HEK293 (cell line): ENCODE measurements at regions not wholly inside any gene's neighbourhood (a gene's known extent, or its start where the extent isn't known, plus 50 kb on each side); places are given as distances from the start of the nearest gene placed in this dataset.

Source experiments
- CTCF ChIA-PET: fragments of 350-600 bp; formaldehyde crosslinking; extraction: SDS; loops from one replicate; lab custom pipeline; 2021; ENCODE audit warnings: antibody characterized with exemption; lab: Yijun Ruan, JAX
- POLR2A ChIA-PET: fragments of 300-600 bp; formaldehyde crosslinking; extraction: SDS; loops from one replicate; lab custom pipeline; 2020; ENCODE audit warnings: antibody characterized with exemption, inconsistent platforms; lab: Yijun Ruan, JAX
- H3K27ac ChIP-seq: fragments of 200-500 bp; sonication (Bioruptor generic); 2 replicates; pipeline ENCODE4 v1.5.1; 2014; ENCODE audit warnings: low read depth, low read length, control low read depth, inconsistent platforms; ENCODE audit errors: extremely low read depth
- H3K36me3 ChIP-seq, 2 experiments: fragments of 200-500 bp in 1 of 2; sonication (Bioruptor generic) in 1 of 2; 1 replicate in 1 of 2; 2 replicates in 1 of 2; pipeline ENCODE4 v1.5.1; 2014 to 2017; ENCODE audit warnings: inconsistent platforms in 2 of 2, low read length in 2 of 2; ENCODE audit not compliant: control insufficient read depth in 2 of 2, insufficient read depth in 1 of 2
- H3K4me1 ChIP-seq: fragments of 200-500 bp; sonication (Bioruptor generic); 2 replicates; pipeline ENCODE4 v1.5.1; 2014; ENCODE audit warnings: mild to moderate bottlenecking, low read length, inconsistent platforms; ENCODE audit not compliant: control insufficient read depth, insufficient read depth
- H3K4me3 ChIP-seq: 2 replicates; pipeline ENCODE4 v1.5.1; 2011; ENCODE audit warnings: low read depth, mild to moderate bottlenecking, control low read depth, low read length, moderate library complexity
- H3K9me3 ChIP-seq: fragments of 200-500 bp; sonication (Bioruptor generic); 2 replicates; pipeline ENCODE4 v1.5.1; 2014; ENCODE audit warnings: low read depth, low read length, inconsistent platforms; ENCODE audit not compliant: control insufficient read depth, insufficient read depth
- GLI4 ChIP-seq: fragments of 450-650 bp; formaldehyde crosslinking; IDR thresholded peaks from 2 replicates; pipeline ENCODE4 v1.5.1; 2016; ENCODE audit warnings: missing biosample characterization, missing genetic modification characterization
- KLF10 ChIP-seq: fragments of 450-650 bp; IDR thresholded peaks from 2 replicates; pipeline ENCODE4 v1.5.1; 2018; ENCODE audit warnings: missing biosample characterization, mild to moderate bottlenecking, missing genetic modification characterization
- MZF1 ChIP-seq: fragments of 450-650 bp; formaldehyde crosslinking; IDR thresholded peaks from 2 replicates; pipeline ENCODE4 v1.5.1; 2017; ENCODE audit warnings: missing biosample characterization, missing genetic modification characterization, borderline replicate concordance
- OSR2 ChIP-seq: fragments of 450-650 bp; formaldehyde crosslinking; IDR thresholded peaks from 2 replicates; pipeline ENCODE4 v1.5.1; 2016; ENCODE audit warnings: missing biosample characterization, missing genetic modification characterization
- SP3 ChIP-seq: fragments of 450-650 bp; formaldehyde crosslinking; IDR thresholded peaks from 2 replicates; pipeline ENCODE4 v1.5.1; 2016; ENCODE audit warnings: missing biosample characterization, missing genetic modification characterization
- SP7 ChIP-seq: fragments of 450-650 bp; formaldehyde crosslinking; IDR thresholded peaks from 2 replicates; pipeline ENCODE4 v1.5.1; 2016; ENCODE audit warnings: missing biosample characterization, missing genetic modification characterization
- ZBTB7A ChIP-seq: fragments of 450-650 bp; formaldehyde crosslinking; IDR thresholded peaks from 2 replicates; pipeline ENCODE4 v1.5.1; 2016; ENCODE audit warnings: low read depth, missing biosample characterization, missing genetic modification characterization
- ZBTB8A ChIP-seq: fragments of 450-650 bp; formaldehyde crosslinking; IDR thresholded peaks from 2 replicates; pipeline ENCODE4 v1.5.1; 2016; ENCODE audit warnings: missing biosample characterization, missing genetic modification characterization
- ZNF114 ChIP-seq: fragments of 450-650 bp; formaldehyde crosslinking; IDR thresholded peaks from 2 replicates; pipeline ENCODE4 v1.5.0; 2017; ENCODE audit warnings: missing biosample characterization, missing genetic modification characterization
- ZNF132 ChIP-seq: fragments of 450-650 bp; formaldehyde crosslinking; IDR thresholded peaks from 2 replicates; pipeline ENCODE4 v1.5.1; 2017; ENCODE audit warnings: missing biosample characterization, missing genetic modification characterization, borderline replicate concordance
- ZNF184 ChIP-seq: fragments of 450-650 bp; IDR thresholded peaks from 2 replicates; pipeline ENCODE4 v1.5.1; 2018; ENCODE audit warnings: missing biosample characterization, mild to moderate bottlenecking, missing genetic modification characterization
- ZNF248 ChIP-seq: fragments of 450-650 bp; formaldehyde crosslinking; IDR thresholded peaks from 2 replicates; pipeline ENCODE4 v1.5.1; 2017; ENCODE audit warnings: missing biosample characterization, missing genetic modification characterization
- ZNF266 ChIP-seq: fragments of 450-650 bp; formaldehyde crosslinking; IDR thresholded peaks from 2 replicates; pipeline ENCODE4 v1.5.1; 2016; ENCODE audit warnings: missing biosample characterization, missing genetic modification characterization, low read depth
- ZNF292 ChIP-seq: fragments of 450-650 bp; formaldehyde crosslinking; IDR thresholded peaks from 2 replicates; pipeline ENCODE4 v1.5.1; 2016; ENCODE audit warnings: low read depth, missing biosample characterization, missing genetic modification characterization, borderline replicate concordance
- ZNF350 ChIP-seq: fragments of 450-650 bp; formaldehyde crosslinking; IDR thresholded peaks from 2 replicates; pipeline ENCODE4 v1.5.0; 2017; ENCODE audit warnings: missing biosample characterization, mild to moderate bottlenecking, missing genetic modification characterization
- ZNF404 ChIP-seq: fragments of 450-650 bp; formaldehyde crosslinking; IDR thresholded peaks from 2 replicates; pipeline ENCODE4 v1.5.1; 2017; ENCODE audit warnings: missing biosample characterization, missing genetic modification characterization
- ZNF514 ChIP-seq: fragments of 450-650 bp; formaldehyde crosslinking; IDR thresholded peaks from 2 replicates; pipeline ENCODE4 v1.5.1; 2016; ENCODE audit warnings: missing biosample characterization, missing genetic modification characterization
- ZNF529 ChIP-seq: fragments of 450-650 bp; formaldehyde crosslinking; IDR thresholded peaks from 2 replicates; pipeline ENCODE4 v1.5.1; 2017; ENCODE audit warnings: missing genetic modification characterization, missing biosample characterization; ENCODE audit not compliant: insufficient replicate concordance
- ZNF555 ChIP-seq: fragments of 450-650 bp; formaldehyde crosslinking; conservative IDR thresholded peaks from 2 replicates; pipeline ENCODE4 v1.5.1; 2017; ENCODE audit warnings: missing biosample characterization, mild to moderate bottlenecking, missing genetic modification characterization, inconsistent platforms
- ZNF585B ChIP-seq: fragments of 450-650 bp; formaldehyde crosslinking; IDR thresholded peaks from 2 replicates; pipeline ENCODE4 v1.5.1; 2016; ENCODE audit warnings: missing biosample characterization, missing genetic modification characterization
- ZNF626 ChIP-seq: fragments of 450-650 bp; sonication (Bioruptor Pico); formaldehyde crosslinking; IDR thresholded peaks from 2 replicates; pipeline ENCODE4 v1.5.1; 2018; ENCODE audit warnings: missing biosample characterization, missing genetic modification characterization, inconsistent platforms
- ZNF658 ChIP-seq: fragments of 450-650 bp; formaldehyde crosslinking; IDR thresholded peaks from 2 replicates; pipeline ENCODE4; 2016; ENCODE audit warnings: missing biosample characterization, missing genetic modification characterization
- ZNF792 ChIP-seq: fragments of 450-650 bp; formaldehyde crosslinking; IDR thresholded peaks from 2 replicates; pipeline ENCODE4 v1.5.1; 2016; ENCODE audit warnings: missing biosample characterization, missing genetic modification characterization
- ZSCAN23 ChIP-seq: fragments of 450-650 bp; formaldehyde crosslinking; IDR thresholded peaks from 2 replicates; pipeline ENCODE4 v1.5.1; 2016; ENCODE audit warnings: missing biosample characterization, missing genetic modification characterization
- TF ChIP-seq, protein P1 (sequence below): fragments of 450-650 bp; IDR thresholded peaks from 2 replicates; pipeline ENCODE4 v1.5.1; 2018; ENCODE audit warnings: missing biosample characterization, mild to moderate bottlenecking, missing genetic modification characterization
- TF ChIP-seq, protein P2 (sequence below): fragments of 450-650 bp; formaldehyde crosslinking; IDR thresholded peaks from 2 replicates; pipeline ENCODE4 v1.5.1; 2016; ENCODE audit warnings: missing biosample characterization, missing genetic modification characterization, borderline replicate concordance
- TF ChIP-seq, protein P3 (sequence below): fragments of 450-650 bp; formaldehyde crosslinking; IDR thresholded peaks from 2 replicates; pipeline ENCODE4 v1.5.0; 2017; ENCODE audit warnings: missing biosample characterization, missing genetic modification characterization, borderline replicate concordance
- TF ChIP-seq, protein P4 (sequence below): fragments of 450-650 bp; formaldehyde crosslinking; IDR thresholded peaks from 2 replicates; pipeline ENCODE4; 2016; ENCODE audit warnings: missing biosample characterization, missing genetic modification characterization
- TF ChIP-seq, protein P5 (sequence below): fragments of 450-650 bp; formaldehyde crosslinking; IDR thresholded peaks from 2 replicates; pipeline ENCODE4 v1.5.1; 2016; ENCODE audit warnings: missing biosample characterization, missing genetic modification characterization

DNA sequence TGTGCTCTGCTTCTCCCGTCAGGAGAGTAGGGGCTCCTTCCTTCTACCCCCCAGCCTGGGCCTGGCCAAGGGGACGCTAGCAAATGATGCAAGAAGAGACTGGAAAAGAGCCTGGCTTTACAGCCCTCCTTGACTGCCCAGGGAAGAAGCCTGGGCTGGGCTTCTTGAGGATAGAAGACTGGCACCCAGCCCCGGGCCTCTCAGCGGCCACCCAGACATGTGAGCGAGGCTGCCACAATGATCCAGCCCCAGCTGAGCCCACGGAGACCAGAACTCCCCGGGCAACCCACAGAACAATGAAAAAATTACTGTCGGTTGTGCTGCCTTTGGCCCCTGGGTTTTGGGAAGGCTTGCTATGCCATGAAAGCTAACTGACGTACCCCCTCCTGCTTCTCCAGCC lies 100.6 kb upstream of the PRR20G start:
- ChIA-PET POLR2A (no interaction called here), CTCF (no interaction called here)
- H3K36me3 ChIP-seq, result no peaks in the 10 kb centered on the region
- no peak overlapping the region for H3K27ac ChIP-seq
- H3K4me3 ChIP-seq, result no peak overlapping the region
- H3K9me3 ChIP-seq, result no peaks in the 10 kb centered on the region
- H3K4me1 ChIP-seq, result no peaks in the 10 kb centered on the region
- TF ChIP-seq ZNF585B (tag by site-specific recombination) (no peak), MZF1 (no peak), ZSCAN23 (tag by site-specific recombination) (no peak), ZNF184 (tag by site-specific recombination) (no peak), ZNF114 (no peak), SP3 (tag by site-specific recombination) (no peak), ZNF529 (tag by site-specific recombination) (no peak), ZNF626 (tag by site-specific recombination) (no peak), ZNF350 (tag by site-specific recombination) (no peak)
- TF ChIP-seq, protein P1, sequence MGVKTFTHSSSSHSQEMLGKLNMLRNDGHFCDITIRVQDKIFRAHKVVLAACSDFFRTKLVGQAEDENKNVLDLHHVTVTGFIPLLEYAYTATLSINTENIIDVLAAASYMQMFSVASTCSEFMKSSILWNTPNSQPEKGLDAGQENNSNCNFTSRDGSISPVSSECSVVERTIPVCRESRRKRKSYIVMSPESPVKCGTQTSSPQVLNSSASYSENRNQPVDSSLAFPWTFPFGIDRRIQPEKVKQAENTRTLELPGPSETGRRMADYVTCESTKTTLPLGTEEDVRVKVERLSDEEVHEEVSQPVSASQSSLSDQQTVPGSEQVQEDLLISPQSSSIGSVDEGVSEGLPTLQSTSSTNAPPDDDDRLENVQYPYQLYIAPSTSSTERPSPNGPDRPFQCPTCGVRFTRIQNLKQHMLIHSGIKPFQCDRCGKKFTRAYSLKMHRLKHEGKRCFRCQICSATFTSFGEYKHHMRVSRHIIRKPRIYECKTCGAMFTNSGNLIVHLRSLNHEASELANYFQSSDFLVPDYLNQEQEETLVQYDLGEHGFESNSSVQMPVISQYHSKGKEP (tag by site-specific recombination), result no peak
- TF ChIP-seq, protein P2, sequence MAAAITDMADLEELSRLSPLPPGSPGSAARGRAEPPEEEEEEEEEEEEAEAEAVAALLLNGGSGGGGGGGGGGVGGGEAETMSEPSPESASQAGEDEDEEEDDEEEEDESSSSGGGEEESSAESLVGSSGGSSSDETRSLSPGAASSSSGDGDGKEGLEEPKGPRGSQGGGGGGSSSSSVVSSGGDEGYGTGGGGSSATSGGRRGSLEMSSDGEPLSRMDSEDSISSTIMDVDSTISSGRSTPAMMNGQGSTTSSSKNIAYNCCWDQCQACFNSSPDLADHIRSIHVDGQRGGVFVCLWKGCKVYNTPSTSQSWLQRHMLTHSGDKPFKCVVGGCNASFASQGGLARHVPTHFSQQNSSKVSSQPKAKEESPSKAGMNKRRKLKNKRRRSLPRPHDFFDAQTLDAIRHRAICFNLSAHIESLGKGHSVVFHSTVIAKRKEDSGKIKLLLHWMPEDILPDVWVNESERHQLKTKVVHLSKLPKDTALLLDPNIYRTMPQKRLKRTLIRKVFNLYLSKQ (tag by site-specific recombination), result no peak
- TF ChIP-seq, protein P3, sequence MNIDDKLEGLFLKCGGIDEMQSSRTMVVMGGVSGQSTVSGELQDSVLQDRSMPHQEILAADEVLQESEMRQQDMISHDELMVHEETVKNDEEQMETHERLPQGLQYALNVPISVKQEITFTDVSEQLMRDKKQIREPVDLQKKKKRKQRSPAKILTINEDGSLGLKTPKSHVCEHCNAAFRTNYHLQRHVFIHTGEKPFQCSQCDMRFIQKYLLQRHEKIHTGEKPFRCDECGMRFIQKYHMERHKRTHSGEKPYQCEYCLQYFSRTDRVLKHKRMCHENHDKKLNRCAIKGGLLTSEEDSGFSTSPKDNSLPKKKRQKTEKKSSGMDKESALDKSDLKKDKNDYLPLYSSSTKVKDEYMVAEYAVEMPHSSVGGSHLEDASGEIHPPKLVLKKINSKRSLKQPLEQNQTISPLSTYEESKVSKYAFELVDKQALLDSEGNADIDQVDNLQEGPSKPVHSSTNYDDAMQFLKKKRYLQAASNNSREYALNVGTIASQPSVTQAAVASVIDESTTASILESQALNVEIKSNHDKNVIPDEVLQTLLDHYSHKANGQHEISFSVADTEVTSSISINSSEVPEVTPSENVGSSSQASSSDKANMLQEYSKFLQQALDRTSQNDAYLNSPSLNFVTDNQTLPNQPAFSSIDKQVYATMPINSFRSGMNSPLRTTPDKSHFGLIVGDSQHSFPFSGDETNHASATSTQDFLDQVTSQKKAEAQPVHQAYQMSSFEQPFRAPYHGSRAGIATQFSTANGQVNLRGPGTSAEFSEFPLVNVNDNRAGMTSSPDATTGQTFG (tag by site-specific recombination), result no peak
- TF ChIP-seq, protein P4, sequence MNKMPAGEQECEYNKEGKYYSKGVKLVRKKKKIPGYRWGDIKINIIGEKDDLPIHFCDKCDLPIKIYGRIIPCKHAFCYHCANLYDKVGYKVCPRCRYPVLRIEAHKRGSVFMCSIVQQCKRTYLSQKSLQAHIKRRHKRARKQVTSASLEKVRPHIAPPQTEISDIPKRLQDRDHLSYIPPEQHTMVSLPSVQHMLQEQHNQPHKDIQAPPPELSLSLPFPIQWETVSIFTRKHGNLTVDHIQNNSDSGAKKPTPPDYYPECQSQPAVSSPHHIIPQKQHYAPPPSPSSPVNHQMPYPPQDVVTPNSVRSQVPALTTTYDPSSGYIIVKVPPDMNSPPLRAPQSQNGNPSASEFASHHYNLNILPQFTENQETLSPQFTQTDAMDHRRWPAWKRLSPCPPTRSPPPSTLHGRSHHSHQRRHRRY (tag by site-specific recombination), result no peak

DNA sequence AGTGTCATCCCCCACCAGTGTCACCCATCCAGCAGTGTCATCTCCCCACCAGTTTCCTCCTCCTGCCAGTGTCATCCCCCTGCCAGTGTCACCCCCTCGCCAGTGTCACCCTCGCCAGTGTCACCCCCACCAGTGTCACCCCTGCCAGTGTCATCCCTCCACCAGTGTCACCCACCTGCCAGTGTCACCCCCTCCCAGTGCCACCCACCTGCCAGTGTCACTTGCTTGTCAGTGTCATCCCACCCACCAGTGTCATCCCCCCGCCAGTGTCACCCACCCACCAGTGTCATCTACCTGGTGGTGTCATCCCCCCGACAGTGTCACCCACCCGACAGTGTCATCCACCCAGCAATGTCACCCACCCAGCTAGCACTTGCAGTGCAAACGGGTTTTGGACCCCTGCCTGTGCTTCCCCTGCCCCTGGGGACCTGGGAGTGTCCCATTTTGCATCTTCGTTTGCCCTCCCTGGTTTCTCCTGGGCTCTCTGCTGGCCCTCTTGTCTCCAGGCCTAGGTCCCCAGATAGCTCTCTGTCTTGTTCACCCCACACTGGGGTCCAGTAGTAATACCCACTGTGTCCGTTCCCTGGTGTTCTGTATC lies 99.8 kb upstream of the PRR20G start:
- H3K4me1 ChIP-seq, result no peaks in the 10 kb centered on the region
- H3K9me3 ChIP-seq, result no peaks in the 10 kb centered on the region
- ChIA-PET CTCF (no interaction called here), POLR2A (no interaction called here)
- TF ChIP-seq ZBTB8A (tag by site-specific recombination), result no peak
- TF ChIP-seq ZNF350 (tag by site-specific recombination), result no peak
- TF ChIP-seq SP7, result no peak
- TF ChIP-seq ZNF132 (tag by site-specific recombination), result no peak
- TF ChIP-seq ZNF292 (tag by site-specific recombination), result no peak
- no peak for TF ChIP-seq ZNF555 (tag by site-specific recombination)
- no peak for TF ChIP-seq ZNF514
- TF ChIP-seq KLF10, result no peak
- no peak for TF ChIP-seq ZNF266 (tag by site-specific recombination)
- TF ChIP-seq, protein P5, sequence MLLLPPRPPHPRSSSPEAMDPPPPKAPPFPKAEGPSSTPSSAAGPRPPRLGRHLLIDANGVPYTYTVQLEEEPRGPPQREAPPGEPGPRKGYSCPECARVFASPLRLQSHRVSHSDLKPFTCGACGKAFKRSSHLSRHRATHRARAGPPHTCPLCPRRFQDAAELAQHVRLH (tag by site-specific recombination), result no peak
- TF ChIP-seq GLI4 (tag by site-specific recombination), result no peak
- TF ChIP-seq ZNF404 (tag by site-specific recombination), result no peak
- TF ChIP-seq ZBTB7A (tag by site-specific recombination), result no peak
- TF ChIP-seq OSR2 (tag by site-specific recombination), result no peak
- no peak for TF ChIP-seq ZNF184 (tag by site-specific recombination)
- no peak for TF ChIP-seq ZNF792 (tag by site-specific recombination)
- TF ChIP-seq ZNF248 (tag by site-specific recombination), result no peak
- TF ChIP-seq ZNF658 (tag by site-specific recombination), result no peak
- no peaks in the 10 kb centered on the region for H3K36me3 ChIP-seq
- H3K27ac ChIP-seq, result no peak overlapping the region
- H3K4me3 ChIP-seq, result no peak overlapping the region
